ENCODE measurements at regions not wholly inside any gene's neighbourhood (a gene's known extent, or its start where the extent isn't known, plus 50 kb on each side); places are given as distances from the start of the nearest gene placed in this dataset.

DNA sequence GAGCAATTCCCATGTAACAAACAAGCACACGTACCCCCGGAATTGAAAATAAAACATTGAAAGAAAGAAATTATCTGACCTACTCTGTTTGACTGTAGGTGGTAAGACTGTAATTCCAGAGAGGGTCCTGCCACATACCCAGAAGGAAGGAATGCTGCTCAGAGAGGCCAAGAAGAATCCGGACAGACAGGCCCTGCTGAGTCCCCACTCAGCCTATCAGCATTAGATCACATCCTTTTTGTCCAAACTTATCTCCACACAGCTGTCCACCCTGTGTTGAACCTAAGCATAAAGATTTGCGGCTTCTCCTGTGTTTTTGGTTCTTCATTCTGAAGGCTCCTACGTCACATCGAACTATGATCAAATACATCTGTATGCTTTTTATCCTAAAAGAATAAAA is 591.9 kb downstream of the QKI start:
- no peak for DNase-seq

- no peak for DNase-seq
Observed at GRCh38 chr6:164005004-164005711, 590.6 kb downstream of the QKI start.

DNA sequence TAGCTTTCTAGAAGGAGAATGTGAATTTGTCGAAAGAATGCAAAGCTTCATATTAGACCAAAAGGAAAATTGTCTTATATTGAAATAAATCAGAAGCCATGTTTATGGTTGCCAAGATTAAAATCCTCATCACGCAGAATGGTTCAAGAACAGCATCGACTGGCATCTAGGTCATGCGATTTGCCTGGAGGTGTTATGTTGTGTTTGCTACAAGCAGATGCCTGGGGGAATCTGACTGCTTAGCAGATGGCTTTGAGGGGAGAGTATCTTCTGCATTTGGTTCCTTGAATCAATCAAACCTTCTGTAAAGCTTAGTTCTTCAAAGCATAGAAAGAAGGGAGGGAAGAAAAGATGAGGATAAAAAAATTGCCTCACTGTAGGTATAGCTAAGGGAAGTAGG is 585.8 kb downstream of the QKI start:
- DNase-seq, result no peak

GRCh38 chr6:163999475-164000125 is 585.1 kb downstream of the QKI start:
- DNase-seq, result no peak

DNA sequence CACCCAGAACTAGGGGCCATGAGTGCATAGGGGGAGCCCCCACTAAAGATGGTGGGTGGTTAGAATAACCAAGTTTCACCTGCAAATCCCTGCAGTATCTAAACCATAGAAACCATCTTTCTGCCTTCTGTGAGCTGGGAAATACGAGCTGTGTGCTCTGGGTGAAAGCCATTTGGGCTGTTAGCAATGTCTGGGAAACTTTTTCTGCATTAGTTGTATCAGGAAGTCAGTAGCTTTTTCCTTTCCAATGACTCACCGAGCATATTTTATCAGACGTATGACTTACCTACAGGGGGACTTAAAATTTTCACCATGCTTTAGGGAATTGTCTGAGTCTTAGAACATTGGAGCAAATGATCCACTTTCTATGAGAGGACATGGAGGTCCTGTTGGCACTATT is 584.0 kb downstream of the QKI start:
- no peak for DNase-seq

- no peak for DNase-seq
Observed at GRCh38 chr6:163996491-163996890, 582.0 kb downstream of the QKI start.

DNA sequence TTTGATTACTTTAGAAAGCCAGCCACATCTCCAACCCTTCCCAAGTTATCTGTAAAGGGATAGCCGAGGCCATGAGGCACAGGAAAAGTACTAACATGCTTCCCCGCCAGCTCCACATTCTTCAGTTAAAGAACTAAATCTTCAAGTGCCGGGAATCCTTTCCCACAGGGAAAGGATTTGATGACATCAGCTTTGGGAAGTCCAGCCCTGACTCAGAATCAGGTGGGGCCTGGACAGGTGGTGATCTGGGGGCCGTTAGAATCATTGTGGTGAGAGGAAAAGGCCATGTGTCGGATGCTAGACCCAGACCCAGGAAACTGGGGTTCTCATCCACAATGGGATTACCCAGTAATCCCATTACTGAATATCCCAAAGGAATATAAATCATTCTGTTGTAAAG is 580.0 kb downstream of the QKI start:
- no peak for DNase-seq

GRCh38 chr6:163992701-163993100 is 578.2 kb downstream of the QKI start:
- no peak for DNase-seq

DNA sequence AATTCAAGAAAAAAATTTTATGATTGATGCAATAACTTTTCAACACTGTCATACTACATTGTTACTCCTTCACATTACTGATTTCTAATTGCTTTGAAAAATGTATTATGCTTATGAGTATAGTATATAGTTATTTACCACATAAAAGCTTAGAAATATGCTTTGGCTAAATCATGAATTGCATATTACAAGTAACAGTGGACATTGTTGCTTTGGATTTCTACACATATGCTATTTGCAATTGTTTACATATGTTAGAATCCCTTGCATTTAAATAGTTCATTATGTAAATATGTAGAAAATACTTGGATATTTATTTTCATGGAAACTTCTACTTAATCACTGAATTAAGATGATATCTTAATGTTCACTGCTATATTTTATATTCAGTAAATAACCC is 577.5 kb downstream of the QKI start:
- DNase-seq, result no peak

- no peak for DNase-seq
Observed at GRCh38 chr6:163991321-163991720, 576.8 kb downstream of the QKI start.

- no peak for DNase-seq
Observed at GRCh38 chr6:163986313-163986712, 571.8 kb downstream of the QKI start.

GRCh38 chr6:163985710-163986109 is 571.2 kb downstream of the QKI start:
- no peak for DNase-seq

GRCh38 chr6:163985040-163985439 is 570.5 kb downstream of the QKI start:
- no peak for DNase-seq

GRCh38 chr6:163984124-163984936 is 569.8 kb downstream of the QKI start:
- DNase-seq, result no peak

DNA sequence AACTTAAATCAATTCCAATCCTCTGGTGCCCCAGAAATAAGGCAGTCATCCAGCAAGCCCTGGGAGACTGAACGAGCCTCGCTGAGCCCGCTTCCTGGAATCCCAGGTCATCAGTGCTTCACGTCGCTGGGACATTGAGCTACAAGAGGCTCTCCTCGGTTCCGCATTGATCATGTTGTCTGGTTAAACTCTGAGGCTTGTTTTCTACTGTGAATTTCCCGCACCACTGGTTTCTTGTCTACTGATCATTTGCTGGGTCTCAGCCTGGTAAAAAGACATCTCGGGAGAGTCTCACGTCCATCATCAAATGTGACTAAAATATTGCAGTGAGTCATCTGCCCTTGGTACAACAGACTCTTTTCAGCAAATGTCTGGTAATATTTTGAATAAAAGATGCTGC is 569.2 kb downstream of the QKI start:
- DNase-seq, result no peak

DNA sequence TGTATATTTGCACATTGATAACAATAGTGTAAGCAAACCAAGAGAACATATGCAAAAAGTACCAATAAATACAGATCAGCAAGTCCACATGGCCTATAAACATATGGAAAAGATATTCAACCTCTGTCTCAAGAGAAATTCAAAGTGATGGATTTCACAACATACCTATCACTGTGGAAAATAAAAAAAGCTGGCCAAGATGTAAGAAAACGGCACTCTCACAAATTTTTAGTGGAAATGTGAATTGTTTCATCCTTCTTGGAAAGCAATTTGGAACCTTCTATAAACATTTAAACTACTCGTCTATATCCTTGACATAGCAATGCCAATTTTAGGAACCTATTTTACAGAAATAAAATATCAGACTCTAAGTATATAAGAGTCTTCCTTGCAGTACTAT is 559.8 kb downstream of the QKI start:
- DNase-seq, result no peak

DNA sequence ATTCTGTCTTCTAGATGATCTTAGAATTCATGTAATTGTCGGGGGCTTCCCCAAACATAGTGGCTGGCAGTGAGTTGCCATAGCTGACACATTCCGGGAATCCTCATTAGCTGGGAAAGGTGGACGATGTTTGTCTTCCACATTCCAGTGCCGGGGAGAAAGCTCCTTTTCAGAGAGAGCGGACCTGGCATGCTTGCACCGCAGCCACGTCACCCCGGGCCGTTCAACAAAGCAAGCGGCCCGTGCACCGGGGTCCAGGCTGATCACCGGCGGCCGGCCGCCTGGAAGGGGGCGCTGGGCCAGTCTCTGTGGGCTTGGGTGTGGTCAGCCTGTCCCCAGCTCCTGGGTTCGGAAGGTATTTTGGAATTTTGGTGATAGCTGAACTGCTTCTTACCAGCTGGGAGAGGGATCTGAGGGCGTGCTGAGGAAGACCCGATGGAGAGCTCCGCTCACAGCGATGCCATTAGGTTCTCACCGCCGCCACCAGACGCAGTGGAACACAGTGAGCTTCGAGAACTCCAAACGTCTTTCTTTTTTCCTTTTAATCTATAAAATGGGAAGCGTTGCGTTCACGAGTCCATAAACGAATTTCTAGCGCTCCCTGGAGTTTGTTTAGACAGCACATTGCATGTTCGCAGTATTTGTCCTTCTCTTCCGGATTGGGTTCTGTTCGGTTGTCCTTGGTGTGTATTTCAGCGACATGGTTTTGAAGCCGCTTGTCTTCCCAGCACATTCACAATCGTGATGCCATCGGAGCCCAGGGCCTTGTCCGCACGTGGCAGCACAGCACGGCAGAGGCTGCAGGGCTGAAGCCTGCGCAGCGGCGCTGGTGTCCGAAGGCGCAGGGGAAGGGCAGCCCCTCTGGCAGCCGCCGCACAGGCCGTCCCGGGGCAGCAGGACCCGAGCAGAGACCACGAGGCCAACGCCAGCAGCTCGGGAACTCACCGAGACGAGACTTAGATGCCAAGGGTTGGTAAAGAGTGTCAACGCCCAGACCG is 557.6 kb downstream of the QKI start:
- DNase-seq, result no peak

DNA sequence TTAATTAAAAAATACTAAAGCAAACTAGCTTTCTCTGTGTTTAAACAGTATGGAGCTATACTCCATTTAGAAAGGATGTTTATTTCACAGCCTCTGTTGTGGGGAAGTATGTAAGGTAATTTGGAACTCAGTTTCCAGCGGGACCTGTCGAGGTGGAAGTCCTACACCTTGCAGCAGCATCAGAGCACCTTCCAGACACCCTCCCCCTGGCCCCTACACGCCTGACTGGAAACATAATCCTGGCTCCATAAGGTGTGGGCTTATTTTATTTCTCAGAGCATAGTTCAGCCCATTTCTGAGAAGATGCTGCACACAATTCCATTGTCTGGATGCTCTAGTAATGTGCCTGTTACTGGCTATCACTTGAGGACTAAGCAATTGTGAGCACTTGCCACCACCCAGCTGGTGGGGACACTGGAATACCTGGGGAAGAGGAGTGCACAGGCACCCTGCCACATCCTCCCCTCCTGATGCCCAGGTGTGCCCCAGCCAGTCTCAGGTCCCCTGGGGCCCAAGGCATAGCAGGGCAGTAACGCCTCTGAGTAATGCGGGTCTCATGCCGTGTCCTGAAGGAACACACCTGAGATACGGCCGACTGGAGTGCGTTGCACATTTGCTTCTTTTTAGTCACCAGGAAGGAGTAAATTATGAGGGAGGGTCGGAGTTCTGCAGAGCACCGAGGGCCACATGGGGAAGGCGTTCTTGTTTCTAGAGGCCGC is 556.5 kb downstream of the QKI start:
- no peak for DNase-seq

GRCh38 chr6:163965426-163966348 is 551.2 kb downstream of the QKI start:
- no peak for DNase-seq

GRCh38 chr6:163964789-163965188 is 550.3 kb downstream of the QKI start:
- DNase-seq, result no peak

All from activated CD4-positive, alpha-beta T cell treated with anti-CD3 and anti-CD28 coated beads for 4 hours (primary cell).